DND-41 (cell line): ENCODE measurements at regions not wholly inside any gene's neighbourhood (a gene's known extent, or its start where the extent isn't known, plus 50 kb on each side); places are given as distances from the start of the nearest gene placed in this dataset.
"Not testable (repeated sequence)": the region's sequence is repeated elsewhere in the genome, so short reads cannot be mapped to it uniquely, and the experiment has no call there.

ENCODE experiments used
- ATAC-seq: fragments of 200-7000 bp; cut with Tn5 transposase; 3 replicates; pipeline ENCODE4 v1.9.1; 2021; ENCODE audit warnings: low read depth; ENCODE audit not compliant: insufficient read depth
- DNase-seq: peaks from one replicate; pipeline ENCODE4 v3.0.0-alpha.2; 2020
- H2AFZ ChIP-seq: 2 replicates; pipeline ENCODE4 v1.6.0; 2012; ENCODE audit warnings: low read depth, low read length
- H3K27ac ChIP-seq: 2 replicates; pipeline ENCODE4 v1.5.1; 2012; ENCODE audit warnings: low read length, inconsistent platforms
- H3K27me3 ChIP-seq: fragments of 200-600 bp; sonication (generic); 2 replicates; pipeline ENCODE4 v1.6.0; 2012; ENCODE audit warnings: low read length, mild to moderate bottlenecking, inconsistent platforms; ENCODE audit not compliant: insufficient read depth, poor library complexity
- H3K36me3 ChIP-seq: 2 replicates; pipeline ENCODE4 v1.5.1; 2012; ENCODE audit warnings: low read length, inconsistent platforms; ENCODE audit not compliant: insufficient read depth
- H3K4me1 ChIP-seq: 2 replicates; pipeline ENCODE4 v1.5.1; 2012; ENCODE audit warnings: mild to moderate bottlenecking, low read length; ENCODE audit not compliant: insufficient read depth
- H3K4me2 ChIP-seq: 2 replicates; pipeline ENCODE4 v1.6.0; 2012; ENCODE audit warnings: mild to moderate bottlenecking, moderate library complexity, low read length, inconsistent platforms; ENCODE audit not compliant: insufficient read depth
- H3K4me3 ChIP-seq, 2 experiments: fragments of 200-600 bp in 1 of 2; shearing (Covaris generic) in 1 of 2; 2 replicates each; pipeline ENCODE4 v1.5.1; 2012 to 2016; ENCODE audit warnings: inconsistent platforms in 2 of 2, low read length in 2 of 2, mild to moderate bottlenecking in 2 of 2, low read depth in 1 of 2, moderate library complexity in 1 of 2
- H3K79me2 ChIP-seq: 2 replicates; pipeline ENCODE4 v1.6.0; 2012; ENCODE audit warnings: low read length, inconsistent platforms; ENCODE audit not compliant: insufficient read depth
- H3K9ac ChIP-seq: 2 replicates; pipeline ENCODE4 v1.6.0; 2012; ENCODE audit warnings: low read depth, mild to moderate bottlenecking, inconsistent platforms, low read length, moderate library complexity
- H3K9me3 ChIP-seq: 2 replicates; pipeline ENCODE4 v1.5.1; 2012; ENCODE audit warnings: low read length, moderate library complexity, mild to moderate bottlenecking, inconsistent platforms; ENCODE audit not compliant: insufficient read depth, severe bottlenecking
- H4K20me1 ChIP-seq: 2 replicates; pipeline ENCODE4 v1.6.0; 2012; ENCODE audit warnings: low read length; ENCODE audit not compliant: insufficient read depth
- CTCF ChIP-seq: IDR thresholded peaks from 2 replicates; pipeline ENCODE4 v1.5.1; 2012; ENCODE audit warnings: borderline replicate concordance, low read length, moderate library complexity, mild to moderate bottlenecking; ENCODE audit not compliant: poor library complexity, severe bottlenecking; ENCODE audit errors: extremely low read depth
- EZH2 ChIP-seq: IDR thresholded peaks from 3 replicates; pipeline ENCODE4 v1.6.1; 2012; ENCODE audit warnings: borderline replicate concordance, low read depth, mild to moderate bottlenecking, moderate library complexity, low read length, inconsistent platforms; ENCODE audit not compliant: severe bottlenecking

GRCh38 chr7:46916581-46916980 lies 665.3 kb downstream of the TNS3 start:
- no peak for TF ChIP-seq CTCF
- no peak for TF ChIP-seq EZH2
- no peak overlapping the region for H3K4me3 ChIP-seq
- no peak overlapping the region for H3K4me2 ChIP-seq
- no peak overlapping the region for H3K9ac ChIP-seq
- no peak overlapping the region for H2AFZ ChIP-seq
- H4K20me1 ChIP-seq, result no peaks in the 10 kb centered on the region
- no peak for DNase-seq
- H3K79me2 ChIP-seq, result no peaks in the 10 kb centered on the region
- H3K27me3 ChIP-seq, result no peaks in the 10 kb centered on the region
- H3K9me3 ChIP-seq, result no peaks in the 10 kb centered on the region
- H3K4me1 ChIP-seq, result no peaks in the 10 kb centered on the region
- no peaks in the 10 kb centered on the region for H3K36me3 ChIP-seq
- no peak overlapping the region for H3K27ac ChIP-seq
- ATAC-seq, result no peak

GRCh38 chr7:46912692-46913091 lies 669.2 kb downstream of the TNS3 start:
- DNase-seq (no peak), ATAC-seq (no peak)
- H3K9ac ChIP-seq, result no peak overlapping the region
- no peaks in the 10 kb centered on the region for H3K27me3 ChIP-seq
- no peak overlapping the region for H3K4me2 ChIP-seq
- no peaks in the 10 kb centered on the region for H3K36me3 ChIP-seq
- H3K4me3 ChIP-seq, result no peak overlapping the region
- H3K79me2 ChIP-seq, result no peaks in the 10 kb centered on the region
- no peak overlapping the region for H3K27ac ChIP-seq
- H4K20me1 ChIP-seq, result no peaks in the 10 kb centered on the region
- TF ChIP-seq EZH2 (no peak), CTCF (no peak)
- no peaks in the 10 kb centered on the region for H3K4me1 ChIP-seq
- no peaks in the 10 kb centered on the region for H3K9me3 ChIP-seq
- no peak overlapping the region for H2AFZ ChIP-seq

GRCh38 chr7:46909601-46910051 lies 672.3 kb downstream of the TNS3 start:
- H3K27ac ChIP-seq, result no peak overlapping the region
- no peaks in the 10 kb centered on the region for H3K4me1 ChIP-seq
- H3K4me2 ChIP-seq, result no peak overlapping the region
- no peaks in the 10 kb centered on the region for H3K27me3 ChIP-seq
- H3K4me3 ChIP-seq, result no peak overlapping the region
- no peak for TF ChIP-seq CTCF
- TF ChIP-seq EZH2, result no peak
- H3K36me3 ChIP-seq, result no peaks in the 10 kb centered on the region
- H3K9ac ChIP-seq, result no peak overlapping the region
- H3K9me3 ChIP-seq, result no peaks in the 10 kb centered on the region
- DNase-seq (no peak), ATAC-seq (no peak)
- H4K20me1 ChIP-seq, result no peaks in the 10 kb centered on the region
- H3K79me2 ChIP-seq, result no peaks in the 10 kb centered on the region
- H2AFZ ChIP-seq, result no peak overlapping the region

GRCh38 chr7:46908770-46909169 lies 673.1 kb downstream of the TNS3 start:
- H3K4me3 ChIP-seq, result no peak overlapping the region
- no peak for TF ChIP-seq EZH2
- TF ChIP-seq CTCF, result no peak
- H3K9ac ChIP-seq, result no peak overlapping the region
- H3K4me2 ChIP-seq, result no peak overlapping the region
- no peak overlapping the region for H2AFZ ChIP-seq
- H3K4me1 ChIP-seq, result no peaks in the 10 kb centered on the region
- H3K36me3 ChIP-seq, result no peaks in the 10 kb centered on the region
- H3K9me3 ChIP-seq, result no peaks in the 10 kb centered on the region
- H3K27me3 ChIP-seq, result no peaks in the 10 kb centered on the region
- ATAC-seq, result no peak
- no peaks in the 10 kb centered on the region for H3K79me2 ChIP-seq
- H4K20me1 ChIP-seq, result no peaks in the 10 kb centered on the region
- no peak for DNase-seq
- H3K27ac ChIP-seq, result no peak overlapping the region

GRCh38 chr7:46904523-46904922 lies 677.4 kb downstream of the TNS3 start:
- ATAC-seq, H3K4me3 ChIP-seq, H2AFZ ChIP-seq, H3K4me2 ChIP-seq, H3K27ac ChIP-seq, H4K20me1 ChIP-seq, H3K27me3 ChIP-seq, DNase-seq, H3K79me2 ChIP-seq, H3K9me3 ChIP-seq, H3K36me3 ChIP-seq, H3K9ac ChIP-seq, H3K4me1 ChIP-seq: not testable (repeated sequence)
